Lung (tissue), 11 donors: ENCODE measurements at regions not wholly inside any gene's neighbourhood (a gene's known extent, or its start where the extent isn't known, plus 50 kb on each side); places are given as distances from the start of the nearest gene placed in this dataset.
A peak's percentile ranks its signal among the peaks of the same experiment; 100 is the strongest.

Experiments used
- ATAC-seq: fragments of 200-7000 bp; cut with Tn5 transposase; one replicate; pipeline ENCODE4 v1.9.1; 2020; ENCODE audit warnings: moderate number of reproducible peaks; ENCODE audit not compliant: insufficient read depth, low FRiP score
- DNase-seq, 3 donors: peaks; one replicate each; pipeline ENCODE4 v3.0.0-alpha.2; 2013 to 2017
- H3K27ac ChIP-seq, 2 donors: one replicate each; pipeline ENCODE4 v1.5.1; 2013; ENCODE audit warnings: mild to moderate bottlenecking in 2 of 2, moderate library complexity in 2 of 2, control low read depth in 1 of 2, inconsistent platforms in 1 of 2, low read depth in 1 of 2, low read length in 1 of 2
- H3K27me3 ChIP-seq, 3 donors: one replicate each; pipeline ENCODE4 v1.5.1; 2013; ENCODE audit warnings: low read length in 2 of 3; ENCODE audit not compliant: control insufficient read depth in 3 of 3, insufficient read depth in 3 of 3
- H3K36me3 ChIP-seq, 4 donors: one replicate each; pipeline ENCODE4 v1.5.1; 2013; ENCODE audit warnings: low read length in 4 of 4, mild to moderate bottlenecking in 1 of 4, moderate library complexity in 1 of 4; ENCODE audit not compliant: control insufficient read depth in 4 of 4, insufficient read depth in 4 of 4
- H3K4me1 ChIP-seq, 5 donors: one replicate each; pipeline ENCODE4 v1.5.1; 2013; ENCODE audit warnings: low read length in 5 of 5, mild to moderate bottlenecking in 2 of 5, moderate library complexity in 1 of 5; ENCODE audit not compliant: control insufficient read depth in 5 of 5, insufficient read depth in 5 of 5
- H3K4me3 ChIP-seq: one replicate; pipeline ENCODE4 v1.5.1; 2013; ENCODE audit warnings: mild to moderate bottlenecking, control low read depth, moderate library complexity
- H3K9ac ChIP-seq, 2 donors: one replicate each; pipeline ENCODE4 v1.5.1; 2013; ENCODE audit warnings: low read length in 2 of 2, control low read depth in 1 of 2; ENCODE audit not compliant: insufficient read depth in 1 of 2
- H3K9me3 ChIP-seq, 4 donors: one replicate each; pipeline ENCODE4 v1.5.1; 2013; ENCODE audit warnings: low read length in 3 of 4, mild to moderate bottlenecking in 1 of 4, moderate library complexity in 1 of 4; ENCODE audit not compliant: control insufficient read depth in 4 of 4, insufficient read depth in 3 of 4
- CTCF ChIP-seq: IDR thresholded peaks from 2 replicates; pipeline ENCODE4 v1.5.1; 2012; ENCODE audit warnings: mild to moderate bottlenecking; ENCODE audit errors: control extremely low read depth, extremely low read depth
- WGBS, 2 donors: extraction: QIAGEN DNeasy Blood & Tissue Kit; methylation state at CpG; one replicate each; pipeline ENCODE4 v1.1.7; 2013; 5-methylcytosine and 5-hydroxymethylcytosine counted together
- donor health status: control.
- donor health status: control.
- donor health status: Bipolar disorder and iron deficiency.
- donor health status: healthy.
- donor health status: DM: yes; HTN: yes; CAD: no.

GRCh38 chr7:152571068-152571467, 104.9 kb downstream of the XRCC2 start:
- no peak for ATAC-seq
- Histone ChIP-seq H3K27me3 (no peaks in the 10 kb centered on the region), H3K27ac (no peak overlapping the region), H3K36me3 (no peaks in the 10 kb centered on the region), H3K4me3 (no peak overlapping the region), H3K9me3 (peaks cover 0 to 2% (median 0%) of the 10 kb centered on the region in 4 donors), H3K9ac (no peak overlapping the region), H3K4me1 (no peaks in the 10 kb centered on the region)
- WGBS, 2 donors = 75 to 83% methylated on average over 6 of the region's 6 CpGs
- no peak for DNase-seq
- no peak for TF ChIP-seq CTCF

- TF ChIP-seq CTCF = no peak
- H3K27me3 ChIP-seq = no peaks in the 10 kb centered on the region
- H3K4me3 ChIP-seq = no peak overlapping the region
- no peak for ATAC-seq
- DNase-seq = no peak
- no peaks in the 10 kb centered on the region for H3K36me3 ChIP-seq
- H3K4me1 ChIP-seq = no peaks in the 10 kb centered on the region
- no peaks in the 10 kb centered on the region for H3K9me3 ChIP-seq
- no peak overlapping the region for H3K9ac ChIP-seq
- WGBS, 2 donors = 76 to 87% methylated on average over 6 of the region's 6 CpGs
- H3K27ac ChIP-seq = no peak overlapping the region
Observed at GRCh38 chr7:152568972-152569371, 107.0 kb downstream of the XRCC2 start.

GRCh38 chr7:152565731-152566130, 110.2 kb downstream of the XRCC2 start:
- Histone ChIP-seq H3K9me3 (no peaks in the 10 kb centered on the region), H3K4me1 (no peaks in the 10 kb centered on the region), H3K4me3 (no peak overlapping the region), H3K27ac (no peak overlapping the region), H3K9ac (no peak overlapping the region), H3K27me3 (no peaks in the 10 kb centered on the region), H3K36me3 (no peaks in the 10 kb centered on the region)
- DNase-seq = peak in 1 of 3 donors; percentile 16
- no peak for ATAC-seq
- TF ChIP-seq CTCF = no peak
- 59 to 65% methylated on average over 13 of the region's 13 CpGs for WGBS, 2 donors

GRCh38 chr7:152564656-152565250, 111.2 kb downstream of the XRCC2 start:
- Histone ChIP-seq H3K4me1 (no peaks in the 10 kb centered on the region), H3K9ac (no peak overlapping the region), H3K36me3 (no peaks in the 10 kb centered on the region), H3K9me3 (no peaks in the 10 kb centered on the region), H3K27me3 (no peaks in the 10 kb centered on the region), H3K27ac (no peak overlapping the region), H3K4me3 (no peak overlapping the region)
- 43 to 59% methylated on average over 8 of the region's 8 CpGs for WGBS, 2 donors
- no peak for TF ChIP-seq CTCF
- ATAC-seq (no peak), DNase-seq (no peak)
